ENCODE measurements at regions not wholly inside any gene's neighbourhood (a gene's known extent, or its start where the extent isn't known, plus 50 kb on each side); places are given as distances from the start of the nearest gene placed in this dataset.
"Not testable (repeated sequence)": the region's sequence is repeated elsewhere in the genome, so short reads cannot be mapped to it uniquely, and the experiment has no call there.

GRCh38 chr3:21912711-21913110 is 161.7 kb upstream of the ZNF385D start:
- TF ChIP-seq CTCF (IDR thresholded peaks at IDR 0.05; ENCODE audit: control insufficient read depth, extremely low read depth, insufficient read depth), result no peak
- no peak for DNase-seq (ENCODE audit: low read depth)
- H3K4me3 ChIP-seq (ENCODE audit: low read depth, low read length), result no peak overlapping the region

GRCh38 chr3:21913791-21914190 is 162.8 kb upstream of the ZNF385D start:
- no peak for DNase-seq (ENCODE audit: low read depth)
- TF ChIP-seq CTCF (IDR thresholded peaks at IDR 0.05; ENCODE audit: control insufficient read depth, extremely low read depth, insufficient read depth), result no peak
- no peak overlapping the region for H3K4me3 ChIP-seq (ENCODE audit: low read depth, low read length)

- no peak for DNase-seq (ENCODE audit: low read depth)
- TF ChIP-seq CTCF (IDR thresholded peaks at IDR 0.05; ENCODE audit: control insufficient read depth, extremely low read depth, insufficient read depth), result no peak
- H3K4me3 ChIP-seq (ENCODE audit: low read depth, low read length), result no peak overlapping the region
These were observed 163.4 kb upstream of the ZNF385D start for GRCh38 chr3:21914451-21914850.

- DNase-seq (ENCODE audit: low read depth), result no peak
- TF ChIP-seq CTCF (IDR thresholded peaks at IDR 0.05; ENCODE audit: control insufficient read depth, extremely low read depth, insufficient read depth), result no peak
- no peak overlapping the region for H3K4me3 ChIP-seq (ENCODE audit: low read depth, low read length)
These were observed 168.4 kb upstream of the ZNF385D start for GRCh38 chr3:21919383-21919782.

GRCh38 chr3:21920421-21920861 is 169.4 kb upstream of the ZNF385D start:
- DNase-seq (ENCODE audit: low read depth), result no peak
- TF ChIP-seq CTCF (IDR thresholded peaks at IDR 0.05; ENCODE audit: control insufficient read depth, extremely low read depth, insufficient read depth), result no peak
- H3K4me3 ChIP-seq (ENCODE audit: low read depth, low read length), result no peak overlapping the region

- not testable (repeated sequence) for H3K4me3 ChIP-seq (ENCODE audit: low read depth, low read length); DNase-seq (ENCODE audit: low read depth)
These were observed 172.1 kb upstream of the ZNF385D start for GRCh38 chr3:21923156-21923555.

- TF ChIP-seq CTCF (IDR thresholded peaks at IDR 0.05; ENCODE audit: control insufficient read depth, extremely low read depth, insufficient read depth), result no peak
- no peak overlapping the region for H3K4me3 ChIP-seq (ENCODE audit: low read depth, low read length)
- DNase-seq (ENCODE audit: low read depth), result no peak
These were observed 176.3 kb upstream of the ZNF385D start for GRCh38 chr3:21927261-21927660.

Data from LNCaP clone FGC (cell line).